Brain microvascular endothelial cell (primary cell): ENCODE measurements at regions not wholly inside any gene's neighbourhood (a gene's known extent, or its start where the extent isn't known, plus 50 kb on each side); places are given as distances from the start of the nearest gene placed in this dataset.

ENCODE experiments used
- DNase-seq: peaks from one replicate; pipeline ENCODE4 v3.0.0-alpha.2; 2020
- H3K27ac ChIP-seq: fragments of 250-450 bp; sonication (Bioruptor Pico); 2 replicates; pipeline ENCODE4 v1.5.1; 2020; ENCODE audit warnings: mild to moderate bottlenecking, moderate library complexity
- H3K27me3 ChIP-seq: fragments of 250-450 bp; sonication (Bioruptor Pico); replicated peaks from 2 replicates; pipeline ENCODE4 v1.5.1; 2020; ENCODE audit warnings: mild to moderate bottlenecking
- H3K36me3 ChIP-seq: fragments of 250-450 bp; sonication (Bioruptor Pico); replicated peaks from 2 replicates; pipeline ENCODE4 v1.5.1; 2020; ENCODE audit warnings: mild to moderate bottlenecking
- H3K4me3 ChIP-seq: 2 replicates; pipeline ENCODE4 v1.5.1; 2011; ENCODE audit warnings: low read depth, mild to moderate bottlenecking, control low read depth, low read length, moderate library complexity
- CTCF ChIP-seq: IDR thresholded peaks from 2 replicates; pipeline ENCODE4 v1.5.1; 2011; ENCODE audit warnings: low read depth, mild to moderate bottlenecking, moderate library complexity, low read length, control low read depth, inconsistent platforms; ENCODE audit errors: missing control alignments
- in situ Hi-C: cut with HindIII; loops from 2 replicates; pipeline ENCODE4 v1.10.0; 2017; ENCODE audit warnings: low sequenced_read_pairs, low pct_ligation_motif_present

GRCh38 chr1:166570954-166571353 lies 268.3 kb upstream of the POGK start:
- Histone ChIP-seq H3K27ac (no peak overlapping the region), H3K36me3 (no peaks in the 10 kb centered on the region), H3K27me3 (no peaks in the 10 kb centered on the region), H3K4me3 (no peak overlapping the region)
- in situ Hi-C loops = no loop called here
- no peak for TF ChIP-seq CTCF
- no peak for DNase-seq

GRCh38 chr1:166573199-166573598 lies 266.1 kb upstream of the POGK start:
- no peak overlapping the region for H3K27ac ChIP-seq
- in situ Hi-C loops = no loop called here
- no peak for DNase-seq
- no peak for TF ChIP-seq CTCF
- H3K27me3 ChIP-seq = no peaks in the 10 kb centered on the region
- no peak overlapping the region for H3K4me3 ChIP-seq
- no peaks in the 10 kb centered on the region for H3K36me3 ChIP-seq

GRCh38 chr1:166579557-166580501 lies 259.4 kb upstream of the POGK start:
- no peak for TF ChIP-seq CTCF

GRCh38 chr1:166588741-166589140 lies 250.5 kb upstream of the POGK start:
- Histone ChIP-seq H3K27me3 (no peaks in the 10 kb centered on the region), H3K36me3 (no peaks in the 10 kb centered on the region)
- in situ Hi-C loops = no loop called here

More at GRCh38 chr1:166579557-166580501, 259.4 kb upstream of the POGK start:
- DNase-seq = no peak
- no peak overlapping the region for H3K4me3 ChIP-seq
- H3K36me3 ChIP-seq = no peaks in the 10 kb centered on the region
- in situ Hi-C loops = no loop called here
- H3K27me3 ChIP-seq = no peaks in the 10 kb centered on the region
- H3K27ac ChIP-seq = no peak overlapping the region

GRCh38 chr1:166590161-166590560 lies 249.1 kb upstream of the POGK start:
- H3K36me3 ChIP-seq = no peaks in the 10 kb centered on the region
- no peak for TF ChIP-seq CTCF
- in situ Hi-C loops = no loop called here

More at GRCh38 chr1:166588741-166589140, 250.5 kb upstream of the POGK start:
- no peak overlapping the region for H3K4me3 ChIP-seq
- no peak for TF ChIP-seq CTCF
- no peak overlapping the region for H3K27ac ChIP-seq
- DNase-seq = no peak

More at GRCh38 chr1:166590161-166590560, 249.1 kb upstream of the POGK start:
- Histone ChIP-seq H3K27ac (no peak overlapping the region), H3K4me3 (no peak overlapping the region), H3K27me3 (no peaks in the 10 kb centered on the region)
- DNase-seq = no peak
